HEK293T (cell line): ENCODE measurements at regions not wholly inside any gene's neighbourhood (a gene's known extent, or its start where the extent isn't known, plus 50 kb on each side); places are given as distances from the start of the nearest gene placed in this dataset.

Experiments used
- CTCF ChIA-PET: fragments of 350-600 bp; formaldehyde crosslinking; extraction: SDS; loops from one replicate; lab custom pipeline; 2021; ENCODE audit warnings: antibody characterized with exemption, inconsistent platforms; lab: Yijun Ruan, JAX
- POLR2A ChIA-PET: fragments of 350-600 bp; formaldehyde crosslinking; extraction: SDS; loops from one replicate; lab custom pipeline; 2020; ENCODE audit warnings: antibody characterized with exemption, inconsistent platforms; lab: Yijun Ruan, JAX
- DNase-seq: peaks from one replicate; pipeline ENCODE4 v3.0.0; 2012; ENCODE audit warnings: mixed read lengths; ENCODE audit errors: extremely low spot score
- ARNT ChIP-seq: fragments of 450-650 bp; IDR thresholded peaks from 2 replicates; pipeline ENCODE4 v1.6.1; 2017; ENCODE audit warnings: mild to moderate bottlenecking
- BHLHE40 ChIP-seq: fragments of 450-650 bp; IDR thresholded peaks from 2 replicates; pipeline ENCODE4 v1.6.1; 2016; ENCODE audit warnings: mild to moderate bottlenecking, moderate library complexity, borderline replicate concordance
- CTBP1 ChIP-seq: fragments of 450-650 bp; IDR thresholded peaks from 2 replicates; pipeline ENCODE4 v1.6.1; 2016; ENCODE audit warnings: borderline replicate concordance
- ELF4 ChIP-seq: fragments of 450-650 bp; IDR thresholded peaks from 2 replicates; pipeline ENCODE4 v1.6.1; 2017; ENCODE audit warnings: antibody characterized with exemption
- FOXA1 ChIP-seq: fragments of 450-650 bp; IDR thresholded peaks from 2 replicates; pipeline ENCODE4 v1.6.1; 2016; ENCODE audit warnings: mild to moderate bottlenecking
- FOXK2 ChIP-seq: fragments of 450-650 bp; IDR thresholded peaks from 2 replicates; pipeline ENCODE4 v1.6.1; 2016; ENCODE audit warnings: mild to moderate bottlenecking
- FOXM1 ChIP-seq: fragments of 450-650 bp; IDR thresholded peaks from 2 replicates; pipeline ENCODE4 v1.6.1; 2017; ENCODE audit warnings: mild to moderate bottlenecking, borderline replicate concordance
- HDGF ChIP-seq: fragments of 450-650 bp; IDR thresholded peaks from 2 replicates; pipeline ENCODE4 v1.6.1; 2017; ENCODE audit warnings: antibody characterized with exemption, borderline replicate concordance
- L3MBTL2 ChIP-seq: fragments of 450-650 bp; conservative IDR thresholded peaks from 2 replicates; pipeline ENCODE4 v1.6.1; 2016; ENCODE audit warnings: mild to moderate bottlenecking
- LEF1 ChIP-seq: fragments of 450-650 bp; IDR thresholded peaks from 2 replicates; pipeline ENCODE4 v1.6.1; 2017; ENCODE audit warnings: mild to moderate bottlenecking, borderline replicate concordance
- NFRKB ChIP-seq: fragments of 450-650 bp; IDR thresholded peaks from 2 replicates; pipeline ENCODE4 v1.6.1; 2016; ENCODE audit warnings: mild to moderate bottlenecking, moderate library complexity
- SP1 ChIP-seq: fragments of 450-650 bp; IDR thresholded peaks from 2 replicates; pipeline ENCODE4 v1.6.1; 2017
- SUZ12 ChIP-seq: fragments of 450-650 bp; IDR thresholded peaks from 2 replicates; pipeline ENCODE4 v1.6.1; 2016; ENCODE audit warnings: mild to moderate bottlenecking
- TARDBP ChIP-seq: fragments of 450-650 bp; IDR thresholded peaks from 2 replicates; pipeline ENCODE4 v1.6.1; 2016
- ZNF384 ChIP-seq: fragments of 450-650 bp; IDR thresholded peaks from 2 replicates; pipeline ENCODE4 v1.6.1; 2016
- TF ChIP-seq, protein P1 (sequence below): fragments of 450-650 bp; IDR thresholded peaks from 2 replicates; pipeline ENCODE4 v1.6.1; 2016

DNA sequence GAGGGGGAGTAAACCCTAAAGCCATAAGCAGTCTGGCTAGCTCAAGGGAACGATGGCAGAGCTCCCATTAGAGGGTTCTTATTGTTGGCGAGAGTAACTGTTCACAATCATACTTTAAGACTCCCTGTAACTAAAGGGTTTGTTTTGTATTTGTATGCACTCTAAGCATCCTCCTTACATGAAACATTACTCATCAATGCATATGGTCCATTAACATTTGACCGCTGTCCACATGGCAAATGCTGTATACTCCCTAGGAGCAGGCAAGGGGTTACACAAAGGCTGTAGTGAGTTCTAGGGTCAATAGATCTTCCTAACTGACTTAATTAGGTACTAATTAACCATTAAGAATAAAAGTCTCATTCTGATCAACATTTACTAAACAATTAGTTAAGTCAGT lies 95.3 kb upstream of the MRPS30 start:
- no peak for DNase-seq
- TF ChIP-seq FOXK2 (no peak), HDGF (no peak)
- ChIA-PET CTCF (no interaction called here), POLR2A (interaction anchor here (0.6 kb wide), 1 partner anchor 798 kb away, joined by 3 read pairs; no protein-coding TSS in a partner anchor)

DNA sequence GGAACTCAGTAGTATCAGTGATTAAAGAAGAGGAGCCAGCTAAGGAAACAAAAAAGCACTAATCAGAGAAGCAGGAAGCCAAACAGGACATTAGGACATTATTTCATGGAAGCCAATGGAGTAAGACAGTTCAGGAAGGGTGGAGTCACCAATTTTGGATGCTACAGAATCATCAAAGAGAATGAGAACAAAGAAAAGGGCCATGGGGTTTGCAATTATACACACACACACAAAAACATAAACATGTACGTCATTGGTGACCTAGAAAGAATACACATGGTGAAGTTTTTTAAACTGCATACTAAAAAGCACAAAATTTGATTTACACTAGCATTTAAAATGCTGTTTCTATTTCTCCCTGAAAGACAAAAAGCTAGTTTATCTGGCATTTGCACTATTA lies 96.8 kb upstream of the MRPS30 start:
- ChIA-PET POLR2A (no interaction called here), CTCF (no interaction called here)
- no peak for DNase-seq
- TF ChIP-seq FOXA1 = no peak
- no peak for TF ChIP-seq HDGF
- TF ChIP-seq SUZ12 = no peak
- TF ChIP-seq, protein P1, sequence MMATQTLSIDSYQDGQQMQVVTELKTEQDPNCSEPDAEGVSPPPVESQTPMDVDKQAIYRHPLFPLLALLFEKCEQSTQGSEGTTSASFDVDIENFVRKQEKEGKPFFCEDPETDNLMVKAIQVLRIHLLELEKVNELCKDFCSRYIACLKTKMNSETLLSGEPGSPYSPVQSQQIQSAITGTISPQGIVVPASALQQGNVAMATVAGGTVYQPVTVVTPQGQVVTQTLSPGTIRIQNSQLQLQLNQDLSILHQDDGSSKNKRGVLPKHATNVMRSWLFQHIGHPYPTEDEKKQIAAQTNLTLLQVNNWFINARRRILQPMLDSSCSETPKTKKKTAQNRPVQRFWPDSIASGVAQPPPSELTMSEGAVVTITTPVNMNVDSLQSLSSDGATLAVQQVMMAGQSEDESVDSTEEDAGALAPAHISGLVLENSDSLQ = no peak
- no peak for TF ChIP-seq FOXM1
- TF ChIP-seq FOXK2 = no peak
- no peak for TF ChIP-seq NFRKB
- TF ChIP-seq L3MBTL2 = no peak
- no peak for TF ChIP-seq ZNF384

DNA sequence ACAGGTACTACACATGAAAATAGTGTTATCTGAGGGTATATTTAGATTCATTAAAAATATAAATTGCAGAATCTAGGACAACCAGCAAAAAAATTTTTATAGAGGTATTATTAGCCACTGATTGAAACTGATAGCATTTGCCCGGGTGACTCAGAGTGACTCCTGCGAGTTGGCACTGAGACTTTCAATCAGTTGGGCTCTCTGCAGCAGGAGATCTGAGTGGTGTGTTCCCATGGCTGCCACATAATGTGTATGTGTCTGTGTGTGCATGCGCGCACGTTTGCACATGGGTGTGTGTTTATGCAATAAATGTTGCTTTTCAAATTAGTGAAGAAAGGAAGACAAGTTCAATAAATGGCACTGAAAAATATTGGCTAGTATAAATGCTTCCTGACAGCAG lies 100.1 kb upstream of the MRPS30 start:
- no peak for DNase-seq
- TF ChIP-seq ZNF384 = no peak
- POLR2A ChIA-PET = no interaction called here
- CTCF ChIA-PET = no interaction called here

DNA sequence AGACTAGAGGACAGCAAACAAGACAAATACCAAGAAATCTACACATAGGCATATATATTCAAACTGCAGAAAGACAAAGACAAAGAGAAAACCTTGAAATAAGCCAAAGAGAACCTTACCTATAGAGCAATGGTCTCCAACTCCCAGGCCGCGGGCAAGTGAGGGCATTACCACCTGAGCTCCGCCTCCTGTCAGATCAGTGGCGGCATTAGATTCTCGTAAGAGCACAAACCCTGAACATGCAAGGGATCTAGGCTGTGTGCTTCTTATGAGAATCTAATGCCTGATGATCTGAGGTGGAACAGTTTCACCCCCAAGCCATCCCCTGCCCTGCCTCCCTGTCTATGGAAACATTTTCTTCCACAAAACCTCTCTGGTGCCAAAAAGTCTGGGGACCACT lies 101.0 kb upstream of the MRPS30 start:
- TF ChIP-seq TARDBP (no peak), CTBP1 (no peak), LEF1 (no peak), HDGF (no peak), FOXM1 (no peak), NFRKB (no peak), SUZ12 (no peak)
- CTCF ChIA-PET = no interaction called here
- POLR2A ChIA-PET = no interaction called here
- DNase-seq = no peak

DNA sequence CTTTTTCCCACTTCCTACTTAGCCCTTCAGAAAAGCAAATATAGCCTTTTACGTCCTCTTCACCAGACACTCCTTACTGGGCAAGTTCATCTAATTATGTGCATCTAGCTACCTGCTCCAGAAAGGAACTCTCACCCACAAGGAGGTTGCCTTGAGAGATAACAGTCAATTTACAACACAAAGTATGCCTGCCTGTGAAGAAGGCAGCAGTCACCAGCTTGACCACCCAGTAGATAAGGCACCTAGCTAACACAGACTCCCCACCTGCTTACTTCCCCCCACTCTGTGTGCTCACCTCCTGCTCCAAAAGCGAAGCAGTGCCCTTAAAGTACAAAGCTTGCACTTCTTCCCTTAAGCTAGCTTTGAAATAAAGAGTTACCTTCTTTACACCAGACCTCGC lies 111.7 kb upstream of the MRPS30 start:
- ChIA-PET CTCF (no interaction called here), POLR2A (no interaction called here)
- no peak for DNase-seq
- no peak for TF ChIP-seq SUZ12
- no peak for TF ChIP-seq L3MBTL2
- no peak for TF ChIP-seq FOXK2
- no peak for TF ChIP-seq LEF1
- TF ChIP-seq TARDBP = no peak
- TF ChIP-seq CTBP1 = no peak
- TF ChIP-seq FOXM1 = no peak
- TF ChIP-seq, protein P1 = no peak
- no peak for TF ChIP-seq ARNT
- no peak for TF ChIP-seq ELF4
- TF ChIP-seq FOXA1 = no peak
- TF ChIP-seq NFRKB = no peak
- TF ChIP-seq HDGF = no peak
- TF ChIP-seq ZNF384 = no peak
- no peak for TF ChIP-seq SP1
- TF ChIP-seq BHLHE40 = no peak

DNA sequence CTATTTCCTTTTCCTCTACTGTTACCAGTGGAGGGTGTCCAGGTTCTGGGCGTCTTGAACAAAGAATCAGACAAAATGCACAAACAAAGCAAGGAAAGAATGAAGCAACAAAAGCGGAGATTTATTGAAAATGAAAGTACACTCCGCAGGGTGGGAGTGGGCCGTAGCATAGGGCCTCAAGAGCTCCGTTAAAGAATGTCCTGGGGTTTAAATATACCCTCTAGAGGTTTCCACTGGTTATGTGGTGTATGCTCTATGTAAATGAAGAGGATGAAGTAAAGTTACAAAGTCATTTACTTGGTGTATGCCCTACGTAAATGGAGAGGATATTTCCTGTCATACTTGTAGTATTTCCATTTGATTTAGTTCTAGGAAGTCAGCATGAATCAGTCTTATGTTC lies 113.5 kb upstream of the MRPS30 start:
- TF ChIP-seq HDGF (no peak), ELF4 (no peak), ARNT (no peak), SP1 (no peak), SUZ12 (no peak), L3MBTL2 (no peak), FOXM1 (no peak), FOXA1 (no peak), FOXK2 (no peak), NFRKB (no peak), BHLHE40 (no peak), LEF1 (no peak), ZNF384 (no peak), TARDBP (no peak), CTBP1 (no peak)
- TF ChIP-seq, protein P1 = no peak
- no peak for DNase-seq
- CTCF ChIA-PET = no interaction called here
- POLR2A ChIA-PET = no interaction called here

DNA sequence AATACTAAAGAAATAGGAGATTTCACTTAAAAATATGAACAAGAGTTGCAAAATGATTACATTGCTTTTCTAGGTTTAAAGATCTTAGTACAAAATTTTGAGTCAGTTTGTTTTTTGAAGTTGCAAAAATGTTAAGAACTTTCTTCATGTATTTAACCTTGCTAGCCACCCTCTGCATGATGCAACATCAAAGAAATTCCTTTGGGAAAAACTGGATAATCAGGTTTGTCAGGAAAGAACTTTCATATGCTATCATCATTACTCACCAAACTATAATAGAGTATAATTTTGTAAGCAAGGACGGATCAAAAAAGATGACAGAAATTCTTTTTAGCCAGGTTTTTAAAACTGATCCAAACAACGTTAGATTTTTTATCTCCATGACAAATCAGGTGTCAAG lies 116.9 kb upstream of the MRPS30 start:
- DNase-seq = no peak
- ChIA-PET CTCF (no interaction called here), POLR2A (no interaction called here)
- TF ChIP-seq FOXM1 (no peak), TARDBP (no peak), HDGF (no peak), ARNT (no peak), L3MBTL2 (no peak), CTBP1 (no peak), FOXA1 (no peak), ELF4 (no peak)
